HG03175 (cell line): ENCODE measurements at regions not wholly inside any gene's neighbourhood (a gene's known extent, or its start where the extent isn't known, plus 50 kb on each side); places are given as distances from the start of the nearest gene placed in this dataset.
"Not testable (repeated sequence)": the region's sequence is repeated elsewhere in the genome, so short reads cannot be mapped to it uniquely, and the experiment has no call there.

Experiments used
- ATAC-seq: cut with Tn5 transposase; IDR thresholded peaks from one replicate; pipeline ENCODE4 v1.9.1; 2021; ENCODE audit warnings: mild to moderate bottlenecking, moderate library complexity; ENCODE audit not compliant: unreplicated experiment

DNA sequence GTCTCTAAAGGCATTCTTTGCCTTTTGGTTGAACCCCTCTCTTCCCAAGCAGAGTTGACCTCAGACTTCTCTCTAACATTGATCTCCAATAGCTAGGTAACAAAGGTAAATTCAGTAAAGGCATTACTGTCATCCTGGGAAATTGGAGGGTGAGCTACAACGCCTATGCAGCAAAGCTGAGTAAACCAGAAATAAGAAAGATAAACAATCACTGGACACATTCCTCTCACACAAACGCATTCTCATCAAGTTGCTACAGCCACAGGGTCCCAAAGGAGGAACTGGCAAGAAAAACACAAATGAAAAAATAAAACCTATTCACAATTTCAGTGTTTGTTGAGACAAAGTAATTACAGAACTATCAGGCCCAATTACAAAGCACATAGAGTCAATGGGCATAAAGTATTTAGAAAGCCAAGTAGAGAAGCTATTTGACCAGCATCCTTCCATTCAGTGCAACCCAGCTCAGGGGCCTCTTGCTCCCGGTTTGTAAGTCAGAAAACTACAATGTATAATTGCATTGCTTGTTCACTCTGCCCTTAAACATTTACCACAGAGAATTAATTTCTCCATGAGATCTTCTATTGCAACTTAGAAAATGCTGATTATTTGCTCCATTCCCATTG lies 967.7 kb downstream of the PCDH7 start:
- ATAC-seq = no peak

GRCh38 chr4:31692399-31692940 lies 972.3 kb downstream of the PCDH7 start:
- no peak for ATAC-seq

- no peak for ATAC-seq
Measured at GRCh38 chr4:31701256-31701655, 981.1 kb downstream of the PCDH7 start.

DNA sequence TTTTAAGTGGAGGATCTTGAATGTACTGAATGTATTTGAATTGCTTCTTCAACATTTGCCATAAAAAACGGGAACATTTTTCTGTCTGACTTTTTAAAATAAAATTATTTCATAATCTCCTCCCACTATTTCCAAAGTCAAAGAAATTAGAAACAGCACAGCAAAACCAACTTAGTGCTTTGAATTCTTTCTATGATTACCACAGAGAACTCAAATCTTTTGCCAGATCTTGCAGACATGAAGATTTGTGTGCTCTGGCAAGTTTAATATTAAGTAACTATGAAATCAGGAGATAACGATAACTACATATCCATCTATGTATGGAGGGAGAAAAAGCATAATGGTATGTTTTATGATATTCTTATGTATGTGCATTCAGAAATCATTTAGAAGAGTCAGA lies 982.2 kb downstream of the PCDH7 start:
- no peak for ATAC-seq

- no peak for ATAC-seq
Measured at GRCh38 chr4:31714238-31714637, 994.1 kb downstream of the PCDH7 start.

- no peak for ATAC-seq
Measured at GRCh38 chr4:31715302-31715701, 995.1 kb downstream of the PCDH7 start.

- no peak for ATAC-seq
Measured at GRCh38 chr4:31727030-31727429, 1006.9 kb downstream of the PCDH7 start.

DNA sequence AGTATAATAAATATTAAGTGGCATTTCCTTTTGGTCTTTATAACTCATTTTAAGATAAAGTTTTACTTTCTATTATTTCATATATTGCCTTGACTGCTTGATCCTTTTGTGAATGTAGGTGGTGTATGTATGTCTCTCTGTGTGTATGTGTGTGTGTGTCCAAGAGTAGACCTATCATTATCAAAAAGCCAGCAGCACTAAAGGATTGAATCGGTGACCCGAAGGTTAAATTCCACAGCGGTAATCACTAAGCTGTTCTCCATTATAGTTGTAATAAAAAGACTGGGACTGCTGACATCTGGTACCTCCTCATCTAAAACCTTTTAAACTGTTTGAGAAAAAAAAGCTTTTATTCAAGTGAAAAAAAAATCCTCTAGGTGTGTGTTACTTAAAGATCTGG lies 1014.8 kb downstream of the PCDH7 start:
- no peak for ATAC-seq

DNA sequence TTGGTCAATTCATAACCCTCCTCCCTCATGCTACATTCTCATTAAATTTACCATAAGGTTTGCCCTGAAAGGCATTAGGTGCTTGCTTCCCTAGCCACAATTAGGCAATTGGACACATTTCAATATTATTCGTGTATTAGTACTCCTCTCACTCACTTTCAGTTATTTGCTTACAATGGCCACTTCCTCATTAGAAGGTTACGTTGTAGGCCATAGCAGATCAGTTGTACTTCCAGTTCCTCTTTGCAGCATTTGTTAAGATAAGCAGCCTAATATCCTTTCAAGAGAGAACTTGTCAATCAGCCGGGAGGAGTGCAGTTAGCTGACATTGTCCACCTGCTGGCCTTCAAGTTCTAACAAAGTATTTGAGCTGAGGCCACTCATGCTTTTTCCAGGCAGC lies 1017.2 kb downstream of the PCDH7 start:
- ATAC-seq = no peak

DNA sequence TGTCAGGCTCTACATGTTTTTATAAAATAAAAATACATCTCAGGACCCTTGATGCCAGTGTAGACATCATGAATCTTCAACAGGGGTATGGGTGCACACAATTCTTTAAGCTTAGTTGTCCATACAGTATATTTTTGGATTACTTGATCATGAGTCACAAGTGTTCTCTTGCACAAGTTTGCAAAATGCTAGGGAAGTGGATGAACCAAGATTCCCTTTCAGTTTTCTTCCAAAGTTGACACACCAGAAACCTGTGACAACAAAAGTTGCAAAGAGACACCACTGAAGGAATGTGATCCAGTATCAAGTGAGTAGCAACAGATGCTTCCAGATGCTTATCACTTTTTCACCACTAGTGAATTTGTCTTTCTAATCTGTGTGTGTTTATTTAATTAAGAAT lies 1021.2 kb downstream of the PCDH7 start:
- ATAC-seq = no peak

GRCh38 chr4:31748382-31748781 lies 1028.2 kb downstream of the PCDH7 start:
- ATAC-seq = no peak

DNA sequence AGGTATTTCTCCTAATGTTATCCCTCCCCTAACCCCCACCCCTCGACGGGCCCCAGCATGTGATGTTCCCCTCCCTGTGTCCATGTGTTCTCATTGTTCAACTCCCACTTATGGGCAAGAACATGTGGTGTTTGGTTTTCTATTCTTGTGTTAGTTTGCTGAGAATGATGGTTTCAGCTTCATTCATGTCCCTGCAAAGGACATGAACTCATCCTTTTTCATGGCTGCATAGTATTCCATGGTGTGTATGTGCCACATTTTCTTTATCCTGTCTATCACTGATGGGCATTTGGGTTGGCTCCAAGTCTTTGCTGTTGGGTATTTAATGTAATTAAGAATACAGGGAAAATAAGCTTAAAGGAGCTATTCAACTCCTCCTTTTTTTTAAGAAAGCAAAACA lies 1030.4 kb downstream of the PCDH7 start:
- ATAC-seq = not testable (repeated sequence)

DNA sequence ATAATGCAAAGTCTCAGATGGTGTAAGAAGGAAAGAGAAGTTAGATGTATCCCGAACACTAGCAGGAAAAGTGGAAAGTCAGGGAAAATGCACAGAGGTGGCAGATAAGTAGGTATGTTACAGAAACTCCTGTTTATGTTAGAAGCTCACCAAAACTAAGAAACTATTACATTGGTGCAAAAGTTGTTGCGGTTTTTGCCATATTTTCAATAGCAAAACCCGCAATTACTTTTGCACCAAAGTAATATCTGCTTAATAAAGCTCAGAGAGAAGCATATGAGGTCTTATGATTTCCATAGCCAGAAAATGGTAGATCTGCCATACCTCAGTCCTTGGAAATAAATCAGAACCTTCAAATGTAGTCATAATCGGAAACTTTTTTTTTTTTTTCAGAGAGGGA lies 1035.6 kb downstream of the PCDH7 start:
- no peak for ATAC-seq

GRCh38 chr4:31768756-31769155 lies 1048.6 kb downstream of the PCDH7 start:
- no peak for ATAC-seq

GRCh38 chr4:31783311-31783710 lies 1063.1 kb downstream of the PCDH7 start:
- ATAC-seq = no peak

- no peak for ATAC-seq
Measured at GRCh38 chr4:31784558-31784957, 1064.4 kb downstream of the PCDH7 start.

GRCh38 chr4:31787701-31788100 lies 1067.5 kb downstream of the PCDH7 start:
- ATAC-seq = no peak

DNA sequence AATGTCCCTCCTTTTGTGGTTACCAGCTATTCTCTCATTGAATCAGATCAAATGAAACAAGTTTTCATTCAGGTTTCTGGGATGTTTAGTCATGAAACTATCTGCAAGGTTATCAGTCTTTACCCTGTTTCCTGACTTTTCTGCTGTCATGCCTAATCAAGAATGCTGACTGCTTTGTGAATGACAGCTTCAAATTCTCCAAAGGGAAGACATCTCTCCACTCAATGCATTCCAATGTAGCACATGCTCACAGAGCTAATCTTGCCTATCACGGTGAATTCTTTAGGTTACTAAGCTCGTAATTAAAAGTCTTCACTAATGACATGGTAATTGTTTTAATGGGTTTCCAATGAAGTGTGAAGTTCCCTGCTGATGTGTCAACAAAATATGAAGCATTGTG lies 1068.5 kb downstream of the PCDH7 start:
- ATAC-seq = no peak

- no peak for ATAC-seq
Measured at GRCh38 chr4:31791666-31792065, 1071.5 kb downstream of the PCDH7 start.

DNA sequence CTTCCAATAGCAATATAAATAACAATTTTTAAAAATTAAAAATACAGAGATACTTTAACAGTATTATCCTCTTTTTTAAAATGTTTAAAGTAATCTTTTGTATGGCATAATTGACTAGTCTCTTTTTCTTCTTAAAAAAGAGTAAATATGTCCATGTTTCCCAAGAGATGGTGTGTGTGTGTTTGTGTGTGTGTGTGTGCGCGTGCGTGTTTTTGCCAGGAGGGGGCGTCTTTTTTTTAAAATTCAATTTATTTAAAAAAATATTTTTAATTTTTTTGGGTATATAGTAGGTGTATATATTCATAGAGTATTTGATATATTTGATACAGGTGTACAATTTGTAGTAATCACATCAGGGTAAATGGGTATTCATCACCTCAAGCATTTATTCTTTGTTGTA lies 1073.7 kb downstream of the PCDH7 start:
- ATAC-seq = no peak

DNA sequence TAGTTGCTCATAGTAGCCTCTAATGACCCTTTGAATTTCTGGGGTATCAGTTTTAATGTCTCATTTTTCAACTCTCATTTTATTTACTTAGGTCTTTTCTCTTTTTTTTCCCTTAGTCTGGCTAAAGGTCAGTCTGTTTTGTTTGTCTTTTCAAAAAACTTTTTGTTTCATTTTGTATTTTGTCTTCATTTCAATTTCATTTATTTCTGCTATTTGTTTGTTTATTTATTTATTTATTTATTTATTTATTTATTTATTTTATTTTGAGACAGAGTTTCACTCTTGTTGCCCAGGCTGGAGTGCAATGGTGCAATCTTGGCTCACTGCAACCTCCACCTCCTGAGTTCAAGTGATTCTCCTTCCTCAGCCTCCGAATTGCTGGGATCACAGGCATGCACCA lies 1076.9 kb downstream of the PCDH7 start:
- not testable (repeated sequence) for ATAC-seq

DNA sequence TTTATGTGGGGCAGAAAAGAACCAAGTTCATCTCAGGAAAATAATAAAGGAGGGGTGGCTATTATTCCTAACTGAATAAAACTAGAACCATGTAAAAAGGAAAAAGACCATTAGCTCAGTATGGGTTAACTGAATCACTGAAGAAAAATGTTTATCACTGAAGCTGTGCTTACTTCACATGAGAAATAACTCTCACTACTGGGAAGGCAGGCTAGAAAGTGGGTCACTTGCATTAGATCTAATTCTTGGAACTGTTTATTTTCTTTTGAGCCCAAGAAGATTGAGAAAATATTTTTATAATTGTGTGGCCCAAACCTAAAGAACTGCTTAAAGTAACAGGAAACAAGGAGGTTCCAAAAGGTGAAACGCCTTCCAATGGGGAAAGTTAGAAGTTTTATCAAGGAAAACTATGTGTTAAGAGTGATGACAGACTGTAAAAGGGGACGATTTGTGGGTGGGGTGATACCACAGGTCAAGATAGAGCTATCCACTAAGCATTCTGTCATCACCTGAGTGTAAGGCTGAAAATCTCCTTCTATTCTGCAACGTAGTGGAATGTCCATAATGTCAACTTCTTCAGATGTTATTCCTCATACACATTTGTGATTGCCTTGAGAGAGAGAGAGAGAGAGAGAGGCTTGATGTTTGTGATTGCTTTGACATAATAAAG lies 1083.5 kb downstream of the PCDH7 start:
- ATAC-seq = no peak

DNA sequence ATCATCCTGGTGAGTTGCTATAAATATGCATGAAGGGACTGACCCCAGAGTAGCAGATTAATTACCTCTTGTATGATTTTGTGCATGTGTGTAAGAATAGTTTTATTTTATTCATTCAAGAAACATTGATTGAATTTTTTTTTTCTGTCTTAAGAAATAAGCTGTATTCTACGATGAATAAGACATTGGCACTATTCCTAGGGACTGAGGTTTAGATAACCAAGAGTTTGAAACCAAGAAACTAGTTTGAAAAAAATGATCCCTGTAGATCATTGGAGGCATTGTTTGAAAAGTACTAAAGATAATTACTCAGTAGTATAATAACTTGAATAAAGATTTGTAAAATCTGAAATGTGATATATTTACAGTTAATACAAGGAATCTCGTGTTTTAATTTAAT lies 1086.9 kb downstream of the PCDH7 start:
- no peak for ATAC-seq
